Bronchial epithelial cell (primary cell): ENCODE measurements at regions not wholly inside any gene's neighbourhood (a gene's known extent, or its start where the extent isn't known, plus 50 kb on each side); places are given as distances from the start of the nearest gene placed in this dataset.

ENCODE experiments used
- DNase-seq: peaks from one replicate; pipeline ENCODE4 v3.0.0-alpha.2; 2010; ENCODE audit warnings: low read depth
- FAIRE-seq: peaks from 2 replicates; lab custom pipeline; 2011; peaks lifted over from hg19 to GRCh38; lab: Jason Lieb, UNC
- H3K27me3 ChIP-seq: 2 replicates; pipeline ENCODE4 v1.5.1; 2011; ENCODE audit warnings: low read length; ENCODE audit not compliant: control insufficient read depth, insufficient read depth
- H3K36me3 ChIP-seq: 2 replicates; pipeline ENCODE4 v1.5.1; 2011; ENCODE audit warnings: low read length; ENCODE audit not compliant: control insufficient read depth, insufficient read depth
- H3K4me3 ChIP-seq: 2 replicates; pipeline ENCODE4 v1.5.1; 2011; ENCODE audit warnings: mild to moderate bottlenecking, low read depth, low read length, control low read depth
- TF ChIP-seq, protein P1 (sequence below): IDR thresholded peaks from 2 replicates; pipeline ENCODE4 v1.5.1; 2011; ENCODE audit warnings: mild to moderate bottlenecking, moderate library complexity, low read length, control low read depth, inconsistent platforms; ENCODE audit not compliant: insufficient read depth, severe bottlenecking

- Histone ChIP-seq H3K36me3 (no peaks in the 10 kb centered on the region), H3K4me3 (no peak overlapping the region), H3K27me3 (no peaks in the 10 kb centered on the region)
- TF ChIP-seq, protein P1, sequence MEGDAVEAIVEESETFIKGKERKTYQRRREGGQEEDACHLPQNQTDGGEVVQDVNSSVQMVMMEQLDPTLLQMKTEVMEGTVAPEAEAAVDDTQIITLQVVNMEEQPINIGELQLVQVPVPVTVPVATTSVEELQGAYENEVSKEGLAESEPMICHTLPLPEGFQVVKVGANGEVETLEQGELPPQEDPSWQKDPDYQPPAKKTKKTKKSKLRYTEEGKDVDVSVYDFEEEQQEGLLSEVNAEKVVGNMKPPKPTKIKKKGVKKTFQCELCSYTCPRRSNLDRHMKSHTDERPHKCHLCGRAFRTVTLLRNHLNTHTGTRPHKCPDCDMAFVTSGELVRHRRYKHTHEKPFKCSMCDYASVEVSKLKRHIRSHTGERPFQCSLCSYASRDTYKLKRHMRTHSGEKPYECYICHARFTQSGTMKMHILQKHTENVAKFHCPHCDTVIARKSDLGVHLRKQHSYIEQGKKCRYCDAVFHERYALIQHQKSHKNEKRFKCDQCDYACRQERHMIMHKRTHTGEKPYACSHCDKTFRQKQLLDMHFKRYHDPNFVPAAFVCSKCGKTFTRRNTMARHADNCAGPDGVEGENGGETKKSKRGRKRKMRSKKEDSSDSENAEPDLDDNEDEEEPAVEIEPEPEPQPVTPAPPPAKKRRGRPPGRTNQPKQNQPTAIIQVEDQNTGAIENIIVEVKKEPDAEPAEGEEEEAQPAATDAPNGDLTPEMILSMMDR, result no peak
- DNase-seq (no peak), FAIRE-seq (no peak)
These were observed 240.0 kb upstream of the CAMK1G start for GRCh38 chr1:209343511-209343910.

DNA sequence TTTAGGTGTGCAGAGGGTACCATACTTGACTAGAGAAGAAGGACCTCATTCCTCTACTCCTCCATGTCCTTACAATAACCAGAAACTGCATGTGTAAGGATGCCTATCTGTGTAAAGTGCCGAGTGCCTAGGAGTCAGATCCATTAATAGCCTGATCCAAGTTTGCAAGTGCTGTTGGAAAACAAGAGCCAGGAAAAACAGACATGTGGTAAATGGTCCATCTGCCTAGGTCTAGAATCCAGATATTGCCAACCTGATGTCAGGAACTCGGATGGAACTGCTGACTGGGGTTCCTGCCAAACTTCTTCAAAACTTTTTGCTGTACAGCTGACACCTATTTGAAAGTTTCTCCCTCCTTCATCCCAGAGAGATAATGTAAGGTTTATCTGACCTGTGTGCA, 239.4 kb upstream of the CAMK1G start:
- no peak for DNase-seq
- no peaks in the 10 kb centered on the region for H3K27me3 ChIP-seq
- peak; percentile 7 for FAIRE-seq
- TF ChIP-seq, protein P1, result no peak
- H3K4me3 ChIP-seq, result no peak overlapping the region
- H3K36me3 ChIP-seq, result no peaks in the 10 kb centered on the region

DNA sequence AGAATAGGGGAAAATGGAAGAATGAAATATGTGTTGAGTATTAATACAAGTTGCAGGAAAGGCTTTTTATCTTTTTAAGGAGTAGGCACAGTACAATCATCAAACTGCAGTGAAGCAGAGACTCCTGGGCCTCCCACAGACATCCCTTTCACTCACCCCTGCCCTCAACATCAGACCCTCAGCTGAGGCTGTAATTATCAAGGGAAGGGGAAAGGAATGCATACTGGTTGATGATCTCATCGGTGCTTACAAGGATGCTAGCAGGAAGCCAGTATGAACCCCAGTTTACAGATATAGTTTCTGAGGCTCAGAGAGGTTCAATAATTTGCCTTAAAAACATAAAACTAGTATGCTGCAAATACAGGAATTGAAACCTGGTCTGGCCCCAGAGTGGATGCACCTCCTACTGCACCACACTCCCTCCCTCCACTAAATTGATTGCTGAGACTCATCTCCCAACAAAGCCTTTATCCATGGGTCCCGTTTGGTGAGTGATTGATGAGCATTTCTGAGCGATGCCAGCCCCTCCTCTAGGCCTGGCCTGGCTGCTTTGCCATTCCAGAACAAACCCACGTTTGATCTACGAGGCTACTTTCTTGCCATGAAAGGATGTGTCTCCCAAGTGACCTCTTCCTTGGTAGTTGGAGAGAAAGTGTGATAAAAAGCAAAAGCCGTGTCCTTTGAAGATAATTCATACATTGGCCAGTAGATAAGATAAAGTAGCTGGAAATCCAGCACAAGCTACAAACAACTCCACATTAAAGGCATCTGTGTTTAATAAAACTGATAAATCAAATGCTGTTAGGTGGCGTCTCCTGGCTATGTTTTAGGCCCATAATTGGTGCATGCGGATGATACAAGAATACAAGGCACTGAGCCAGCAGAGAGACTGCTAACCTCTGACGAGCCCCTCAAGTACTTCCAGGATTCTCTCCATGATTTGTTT, 233.9 kb upstream of the CAMK1G start:
- DNase-seq (no peak), FAIRE-seq (no peak)
- no peaks in the 10 kb centered on the region for H3K27me3 ChIP-seq
- no peak overlapping the region for H3K4me3 ChIP-seq
- H3K36me3 ChIP-seq, result no peaks in the 10 kb centered on the region
- TF ChIP-seq, protein P1, result no peak

- FAIRE-seq (no peak), DNase-seq (no peak)
- Histone ChIP-seq H3K27me3 (no peaks in the 10 kb centered on the region), H3K4me3 (no peak overlapping the region), H3K36me3 (no peaks in the 10 kb centered on the region)
- TF ChIP-seq, protein P1, result no peak
These were observed 230.5 kb upstream of the CAMK1G start for GRCh38 chr1:209353053-209353452.

- Histone ChIP-seq H3K36me3 (no peaks in the 10 kb centered on the region), H3K4me3 (no peak overlapping the region), H3K27me3 (no peaks in the 10 kb centered on the region)
- peak; percentile 85 for DNase-seq
- peak; percentile 68 for FAIRE-seq
- TF ChIP-seq, protein P1, result peak; percentile 87
These were observed 229.2 kb upstream of the CAMK1G start for GRCh38 chr1:209354111-209354839.
